A549 (cell line): ENCODE measurements at regions not wholly inside any gene's neighbourhood (a gene's known extent, or its start where the extent isn't known, plus 50 kb on each side); places are given as distances from the start of the nearest gene placed in this dataset.

ENCODE experiments used
- ATAC-seq, 2 experiments: fragments of 200-7000 bp in 1 of 2; fragments of >200 bp in 1 of 2; cut with Nextera tagmentation in 1 of 2; cut with Tn5 transposase in 1 of 2; 3 replicates each; pipeline versions ENCODE4 v1.8.0 to v1.9.1; 2018 to 2020; ENCODE audit warnings: mild to moderate bottlenecking in 1 of 2, moderate library complexity in 1 of 2
- CTCF ChIA-PET: fragments of 300-600 bp; sonication (Branson Sonifier 250); formaldehyde crosslinking; extraction: SDS; loops from one replicate; lab custom pipeline; 2021; ENCODE audit warnings: antibody characterized with exemption, inconsistent platforms; lab: Yijun Ruan, JAX
- POLR2A ChIA-PET: fragments of 350-600 bp; formaldehyde crosslinking; extraction: SDS; loops from one replicate; lab custom pipeline; 2021; ENCODE audit warnings: antibody characterized with exemption, inconsistent platforms; lab: Yijun Ruan, JAX
- DNase-seq, 2 experiments: peaks; one replicate each; pipeline versions ENCODE4 v3.0.0 to v3.0.0-alpha.2; 2011 to 2016; ENCODE audit warnings: low read depth in 1 of 2, low spot score in 1 of 2
- FAIRE-seq: peaks from 2 replicates; lab custom pipeline; 2011; peaks lifted over from hg19 to GRCh38; lab: Jason Lieb, UNC
- H3K27ac ChIP-seq, 2 experiments: fragments of >200 bp; sonication (Bioruptor Twin); formaldehyde crosslinking; 3 replicates each; pipeline ENCODE4 v1.5.1; 2016 to 2017
- H3K4me1 ChIP-seq: fragments of >200 bp; sonication (Bioruptor Twin); formaldehyde crosslinking; 3 replicates; pipeline ENCODE4 v1.6.1; 2016
- H3K4me2 ChIP-seq: fragments of >200 bp; sonication (Bioruptor Twin); formaldehyde crosslinking; 3 replicates; pipeline ENCODE4 v1.6.1; 2016
- H3K4me3 ChIP-seq: fragments of >200 bp; sonication (Bioruptor Twin); formaldehyde crosslinking; 3 replicates; pipeline ENCODE4 v1.5.1; 2016
- H3K9me3 ChIP-seq: fragments of >200 bp; sonication (Bioruptor Twin); formaldehyde crosslinking; 3 replicates; pipeline ENCODE4 v1.6.1; 2016
- ATOH8 ChIP-seq: fragments of 250-450 bp; sonication (Bioruptor Pico); IDR thresholded peaks from 2 replicates; pipeline ENCODE4 v1.5.0; 2020; ENCODE audit warnings: low read depth, mild to moderate bottlenecking, moderate library complexity
- BHLHE40 ChIP-seq: IDR thresholded peaks from 2 replicates; pipeline ENCODE4 v1.6.1; 2012; ENCODE audit warnings: low read depth, low read length, inconsistent platforms
- CEBPB ChIP-seq, 2 experiments: fragments of >200 bp in 1 of 2; sonication (Bioruptor Twin) in 1 of 2; formaldehyde crosslinking in 1 of 2; IDR thresholded peaks; 2 replicates each; pipeline ENCODE4 v1.6.1; 2012 to 2016
- CHD4 ChIP-seq: fragments of 200-600 bp; sonication (generic); IDR thresholded peaks from 2 replicates; pipeline ENCODE4 v1.6.1; 2016; ENCODE audit warnings: antibody characterized with exemption, mild to moderate bottlenecking, borderline replicate concordance
- E2F6 ChIP-seq: IDR thresholded peaks from 2 replicates; pipeline ENCODE4 v1.6.1; 2012; ENCODE audit warnings: low read depth, borderline replicate concordance
- EHF ChIP-seq: fragments of 250-450 bp; sonication (Bioruptor Pico); IDR thresholded peaks from 2 replicates; pipeline ENCODE4 v1.5.0; 2020; ENCODE audit warnings: mild to moderate bottlenecking
- ESRRA ChIP-seq: fragments of 150-350 bp; IDR thresholded peaks from 2 replicates; pipeline ENCODE4 v1.6.1; 2014; ENCODE audit warnings: mild to moderate bottlenecking, low read length, borderline replicate concordance
- FOSB ChIP-seq: fragments of 250-450 bp; sonication (Bioruptor Pico); IDR thresholded peaks from 2 replicates; pipeline ENCODE4 v1.5.0; 2020; ENCODE audit warnings: mild to moderate bottlenecking, moderate library complexity
- HDAC2 ChIP-seq: fragments of 200-600 bp; sonication (generic); IDR thresholded peaks from 2 replicates; pipeline ENCODE4 v1.6.1; 2016
- HEYL ChIP-seq: fragments of 250-450 bp; sonication (Bioruptor Pico); IDR thresholded peaks from 2 replicates; pipeline ENCODE4 v1.8.0; 2021; ENCODE audit warnings: mild to moderate bottlenecking, moderate library complexity
- HOXB5 ChIP-seq: fragments of 250-450 bp; sonication (Bioruptor Pico); IDR thresholded peaks from 2 replicates; pipeline ENCODE4 v1.5.0; 2020; ENCODE audit warnings: mild to moderate bottlenecking, moderate library complexity
- JUNB ChIP-seq: fragments of >200 bp; sonication (Bioruptor Twin); formaldehyde crosslinking; IDR thresholded peaks from 2 replicates; pipeline ENCODE4 v1.6.1; 2016
- MAFK ChIP-seq: fragments of 450-650 bp; IDR thresholded peaks from 2 replicates; pipeline ENCODE4 v1.6.1; 2014; ENCODE audit not compliant: partially characterized antibody
- MAZ ChIP-seq: fragments of 150-350 bp; IDR thresholded peaks from 2 replicates; pipeline ENCODE4 v1.6.1; 2014; ENCODE audit warnings: antibody characterized with exemption, low read depth, low read length, borderline replicate concordance
- MYC ChIP-seq: IDR thresholded peaks from 2 replicates; pipeline ENCODE4 v1.6.1; 2012; ENCODE audit warnings: mild to moderate bottlenecking, inconsistent platforms, low read length, improper control_type of control experiment, borderline replicate concordance
- NPAS2 ChIP-seq: fragments of 250-450 bp; sonication (Bioruptor Pico); IDR thresholded peaks from 2 replicates; pipeline ENCODE4 v1.8.0; 2022; ENCODE audit warnings: mild to moderate bottlenecking, moderate library complexity, borderline replicate concordance
- NR3C1 ChIP-seq: fragments of >200 bp; sonication (Bioruptor Twin); formaldehyde crosslinking; IDR thresholded peaks from 3 replicates; pipeline ENCODE4 v1.6.1; 2017
- PBX3 ChIP-seq: IDR thresholded peaks from 2 replicates; pipeline ENCODE4 v1.6.1; 2012
- POLR2A ChIP-seq: IDR thresholded peaks from 2 replicates; pipeline ENCODE4 v1.6.1; 2012; ENCODE audit warnings: mild to moderate bottlenecking, low read length
- POLR2AphosphoS2 ChIP-seq: conservative IDR thresholded peaks from 2 replicates; pipeline ENCODE4 v1.6.1; 2012; ENCODE audit warnings: low read length, improper control_type of control experiment, inconsistent platforms
- RAD21 ChIP-seq, 2 experiments: fragments of >200 bp in 1 of 2; sonication (Bioruptor Twin) in 1 of 2; formaldehyde crosslinking in 1 of 2; IDR thresholded peaks in 1 of 2; conservative IDR thresholded peaks in 1 of 2; 2 replicates in 1 of 2; 3 replicates in 1 of 2; pipeline ENCODE4 v1.6.1; 2012 to 2018; ENCODE audit warnings: inconsistent platforms in 1 of 2
- RCOR1 ChIP-seq: fragments of 150-350 bp; IDR thresholded peaks from 2 replicates; pipeline ENCODE4 v1.6.1; 2014; ENCODE audit warnings: antibody characterized with exemption, low read length, low read depth
- RFX5 ChIP-seq: fragments of 450-650 bp; IDR thresholded peaks from 2 replicates; pipeline ENCODE4 v1.7.1; 2014; ENCODE audit warnings: antibody characterized with exemption, mild to moderate bottlenecking, moderate library complexity
- SMC3 ChIP-seq: fragments of >200 bp; sonication (Bioruptor Twin); formaldehyde crosslinking; IDR thresholded peaks from 3 replicates; pipeline ENCODE4 v1.6.1; 2018; ENCODE audit warnings: inconsistent platforms
- TFCP2L1 ChIP-seq: fragments of 250-450 bp; sonication (Bioruptor Pico); IDR thresholded peaks from 2 replicates; pipeline ENCODE4 v1.5.0; 2021; ENCODE audit warnings: mild to moderate bottlenecking
- TP53 ChIP-seq: fragments of 250-450 bp; sonication (Bioruptor Pico); IDR thresholded peaks from 2 replicates; pipeline ENCODE4 v1.5.0; 2021; ENCODE audit warnings: mild to moderate bottlenecking, moderate library complexity
- ZFP36 ChIP-seq: fragments of 450-650 bp; IDR thresholded peaks from 2 replicates; pipeline ENCODE4 v1.6.1; 2014; ENCODE audit warnings: borderline replicate concordance; ENCODE audit not compliant: partially characterized antibody
- ZSCAN20 ChIP-seq: fragments of 250-450 bp; sonication (Bioruptor Pico); IDR thresholded peaks from 2 replicates; pipeline ENCODE4 v1.8.0; 2022; ENCODE audit warnings: mild to moderate bottlenecking, moderate library complexity
- WGBS: methylation state at CpG from one replicate; pipeline ENCODE4 v1.1.6; 2017; ENCODE audit errors: missing lambda C conversion rate; 5-methylcytosine and 5-hydroxymethylcytosine counted together
- TF ChIP-seq, protein P1 (sequence below): fragments of 450-650 bp; IDR thresholded peaks from 2 replicates; pipeline ENCODE4 v1.6.1; 2014; ENCODE audit warnings: antibody characterized with exemption
- TF ChIP-seq, protein P2 (sequence below): fragments of 250-450 bp; sonication (Bioruptor Pico); IDR thresholded peaks from 2 replicates; pipeline ENCODE4 v1.5.0; 2021; ENCODE audit warnings: mild to moderate bottlenecking, moderate library complexity, borderline replicate concordance

- TF ChIP-seq, protein P1, sequence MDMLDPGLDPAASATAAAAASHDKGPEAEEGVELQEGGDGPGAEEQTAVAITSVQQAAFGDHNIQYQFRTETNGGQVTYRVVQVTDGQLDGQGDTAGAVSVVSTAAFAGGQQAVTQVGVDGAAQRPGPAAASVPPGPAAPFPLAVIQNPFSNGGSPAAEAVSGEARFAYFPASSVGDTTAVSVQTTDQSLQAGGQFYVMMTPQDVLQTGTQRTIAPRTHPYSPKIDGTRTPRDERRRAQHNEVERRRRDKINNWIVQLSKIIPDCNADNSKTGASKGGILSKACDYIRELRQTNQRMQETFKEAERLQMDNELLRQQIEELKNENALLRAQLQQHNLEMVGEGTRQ, result no peak
- no peak for TF ChIP-seq RCOR1
Measured at GRCh38 chr3:77868725-77869124, 828.8 kb downstream of the ROBO2 start (continued).

GRCh38 chr3:77869423-77869822, 829.5 kb downstream of the ROBO2 start:
- ATAC-seq (no peak), FAIRE-seq (no peak), DNase-seq (no peak)
- H3K4me3 ChIP-seq, result no peak overlapping the region
- 19% methylated on average over 7 of the region's 7 CpGs for WGBS
- ChIA-PET POLR2A (no interaction called here), CTCF (no interaction called here)
- no peaks in the 10 kb centered on the region for H3K4me1 ChIP-seq
- H3K9me3 ChIP-seq, result no peaks in the 10 kb centered on the region
- no peak overlapping the region for H3K27ac ChIP-seq
- H3K4me2 ChIP-seq, result no peak overlapping the region
- no peak for TF ChIP-seq CHD4
- TF ChIP-seq JUNB, result no peak
- TF ChIP-seq HDAC2, result no peak
- no peak for TF ChIP-seq ESRRA
- TF ChIP-seq RAD21 (conservative IDR thresholded peaks at IDR 0.05 in 1 of 2, IDR thresholded peaks at IDR 0.05 in 1 of 2), result no peak
- TF ChIP-seq NR3C1, result no peak
- no peak for TF ChIP-seq CEBPB (IDR thresholded peaks at IDR 0.05)
- TF ChIP-seq TFCP2L1, result no peak
- TF ChIP-seq, protein P2, sequence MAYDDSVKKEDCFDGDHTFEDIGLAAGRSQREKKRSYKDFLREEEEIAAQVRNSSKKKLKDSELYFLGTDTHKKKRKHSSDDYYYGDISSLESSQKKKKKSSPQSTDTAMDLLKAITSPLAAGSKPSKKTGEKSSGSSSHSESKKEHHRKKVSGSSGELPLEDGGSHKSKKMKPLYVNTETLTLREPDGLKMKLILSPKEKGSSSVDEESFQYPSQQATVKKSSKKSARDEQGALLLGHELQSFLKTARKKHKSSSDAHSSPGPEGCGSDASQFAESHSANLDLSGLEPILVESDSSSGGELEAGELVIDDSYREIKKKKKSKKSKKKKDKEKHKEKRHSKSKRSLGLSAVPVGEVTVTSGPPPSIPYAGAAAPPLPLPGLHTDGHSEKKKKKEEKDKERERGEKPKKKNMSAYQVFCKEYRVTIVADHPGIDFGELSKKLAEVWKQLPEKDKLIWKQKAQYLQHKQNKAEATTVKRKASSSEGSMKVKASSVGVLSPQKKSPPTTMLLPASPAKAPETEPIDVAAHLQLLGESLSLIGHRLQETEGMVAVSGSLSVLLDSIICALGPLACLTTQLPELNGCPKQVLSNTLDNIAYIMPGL, result no peak
- TF ChIP-seq EHF (CRISPR knock-in tag), result no peak

DNA sequence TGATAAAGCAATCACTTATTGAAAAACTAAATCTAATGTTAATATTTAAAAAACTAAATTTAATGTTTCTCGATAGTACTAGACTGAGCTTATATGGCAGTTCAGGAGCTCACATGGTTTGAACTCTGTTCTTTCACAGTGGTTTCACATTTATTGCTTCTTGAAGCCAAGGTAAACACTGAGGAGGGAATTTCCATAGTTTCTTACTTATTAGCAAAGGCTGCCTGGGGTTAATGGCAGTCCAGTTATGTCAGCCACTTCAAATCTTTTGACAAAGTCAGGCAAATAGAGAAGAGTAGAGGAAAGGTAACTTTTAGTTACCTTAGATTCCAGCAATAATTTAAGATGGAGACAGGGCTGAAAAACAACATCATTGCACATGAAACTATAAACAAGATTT, 831.5 kb downstream of the ROBO2 start:
- 70% methylated on average over 1 of the region's 1 CpG for WGBS
- DNase-seq, result no peak
- no peak overlapping the region for H3K27ac ChIP-seq
- no peak for FAIRE-seq
- TF ChIP-seq BHLHE40, result no peak
- TF ChIP-seq POLR2AphosphoS2, result no peak
- TF ChIP-seq FOSB (CRISPR knock-in tag), result no peak
- TF ChIP-seq HEYL (CRISPR knock-in tag), result no peak
- TF ChIP-seq RCOR1, result no peak
- no peak for TF ChIP-seq NPAS2 (CRISPR knock-in tag)
- no peak for TF ChIP-seq SMC3
- H3K4me2 ChIP-seq, result no peak overlapping the region
- CTCF ChIA-PET, result no interaction called here
- POLR2A ChIA-PET, result no interaction called here
- H3K4me1 ChIP-seq, result no peaks in the 10 kb centered on the region
- no peaks in the 10 kb centered on the region for H3K9me3 ChIP-seq
- ATAC-seq, result no peak
- H3K4me3 ChIP-seq, result no peak overlapping the region

DNA sequence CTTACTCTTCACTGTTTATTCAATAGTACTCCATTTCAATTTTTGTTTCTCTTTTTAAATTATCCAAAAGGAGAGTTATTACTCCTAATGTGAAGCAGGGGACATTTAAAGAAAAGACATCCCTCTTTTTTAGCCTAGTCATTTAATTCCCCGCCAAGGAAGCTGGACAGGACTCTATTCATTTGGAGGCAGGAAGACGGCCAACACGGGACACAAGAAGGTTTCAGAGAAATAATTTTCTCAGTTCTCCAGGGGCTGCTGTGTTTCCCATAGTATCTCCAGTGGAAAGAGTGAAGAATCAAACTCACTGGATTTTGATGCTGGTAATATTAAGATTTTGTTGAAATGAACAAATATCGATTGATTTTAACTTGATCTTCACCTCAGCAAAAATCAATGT, 833.7 kb downstream of the ROBO2 start:
- no peak for ATAC-seq
- Histone ChIP-seq H3K4me1 (no peaks in the 10 kb centered on the region), H3K27ac (no peak overlapping the region), H3K4me3 (no peak overlapping the region), H3K4me2 (no peak overlapping the region), H3K9me3 (no peaks in the 10 kb centered on the region)
- ChIA-PET POLR2A (no interaction called here), CTCF (no interaction called here)
- WGBS, result 11% methylated on average over 4 of the region's 4 CpGs
- DNase-seq, result no peak
- TF ChIP-seq POLR2A (no peak), HDAC2 (no peak), ZSCAN20 (CRISPR knock-in tag) (no peak), PBX3 (no peak), MAFK (no peak), FOSB (CRISPR knock-in tag) (no peak), POLR2AphosphoS2 (no peak), HOXB5 (CRISPR knock-in tag) (no peak), ATOH8 (CRISPR knock-in tag) (no peak), E2F6 (no peak), TP53 (CRISPR knock-in tag) (no peak), ZFP36 (no peak), MYC (no peak), MAZ (no peak), HEYL (CRISPR knock-in tag) (no peak), RFX5 (no peak), TFCP2L1 (no peak)
- no peak for FAIRE-seq
